ENCODE measurements at regions not wholly inside any gene's neighbourhood (a gene's known extent, or its start where the extent isn't known, plus 50 kb on each side); places are given as distances from the start of the nearest gene placed in this dataset.

DNA sequence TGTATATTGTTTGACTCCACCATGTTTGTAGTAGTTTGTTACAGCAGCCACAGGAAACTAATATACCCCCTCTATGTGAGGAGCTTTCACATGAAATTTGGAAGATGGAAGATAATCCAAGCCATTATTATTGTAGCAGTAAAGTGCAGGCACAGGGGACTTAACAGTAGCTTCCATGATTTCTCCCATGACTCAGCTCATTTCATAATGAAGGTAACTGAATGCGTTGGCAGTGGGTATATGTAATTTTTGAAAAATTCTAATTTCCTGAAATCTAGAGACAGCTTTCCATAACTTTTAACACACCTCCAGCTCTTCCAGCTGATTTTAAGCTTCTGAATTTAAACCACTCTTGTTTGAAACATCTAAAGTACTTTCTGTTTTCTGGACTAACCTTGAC is 181.2 kb downstream of the NR4A2 start:
- no peaks in the 10 kb centered on the region for H4K20me1 ChIP-seq (ENCODE audit: insufficient read depth, low read length, poor library complexity, severe bottlenecking)
- TF ChIP-seq, protein P1, sequence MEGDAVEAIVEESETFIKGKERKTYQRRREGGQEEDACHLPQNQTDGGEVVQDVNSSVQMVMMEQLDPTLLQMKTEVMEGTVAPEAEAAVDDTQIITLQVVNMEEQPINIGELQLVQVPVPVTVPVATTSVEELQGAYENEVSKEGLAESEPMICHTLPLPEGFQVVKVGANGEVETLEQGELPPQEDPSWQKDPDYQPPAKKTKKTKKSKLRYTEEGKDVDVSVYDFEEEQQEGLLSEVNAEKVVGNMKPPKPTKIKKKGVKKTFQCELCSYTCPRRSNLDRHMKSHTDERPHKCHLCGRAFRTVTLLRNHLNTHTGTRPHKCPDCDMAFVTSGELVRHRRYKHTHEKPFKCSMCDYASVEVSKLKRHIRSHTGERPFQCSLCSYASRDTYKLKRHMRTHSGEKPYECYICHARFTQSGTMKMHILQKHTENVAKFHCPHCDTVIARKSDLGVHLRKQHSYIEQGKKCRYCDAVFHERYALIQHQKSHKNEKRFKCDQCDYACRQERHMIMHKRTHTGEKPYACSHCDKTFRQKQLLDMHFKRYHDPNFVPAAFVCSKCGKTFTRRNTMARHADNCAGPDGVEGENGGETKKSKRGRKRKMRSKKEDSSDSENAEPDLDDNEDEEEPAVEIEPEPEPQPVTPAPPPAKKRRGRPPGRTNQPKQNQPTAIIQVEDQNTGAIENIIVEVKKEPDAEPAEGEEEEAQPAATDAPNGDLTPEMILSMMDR (conservative IDR thresholded peaks at IDR 0.05; ENCODE audit: low read length) = no peak
- no peak for TF ChIP-seq EZH2phosphoT487 (IDR thresholded peaks at IDR 0.05; ENCODE audit: borderline replicate concordance)
- no peaks in the 10 kb centered on the region for H3K9me2 ChIP-seq (replicated peaks; ENCODE audit: low read depth, low read length)
- no peaks in the 10 kb centered on the region for H3K4me1 ChIP-seq (ENCODE audit: insufficient read depth, low read length, poor library complexity, severe bottlenecking)
- H3K79me2 ChIP-seq (ENCODE audit: insufficient read depth, low read length) = no peaks in the 10 kb centered on the region
- no peaks in the 10 kb centered on the region for H3K27me3 ChIP-seq (ENCODE audit: insufficient read depth, low read length, poor library complexity, severe bottlenecking)
- H3F3A ChIP-seq (ENCODE audit: low read depth) = no peaks in the 10 kb centered on the region
- H3K36me3 ChIP-seq (ENCODE audit: insufficient read depth, low read length) = no peaks in the 10 kb centered on the region
- H3K9me3 ChIP-seq (ENCODE audit: insufficient read depth, low read depth, low read length) = no peaks in the 10 kb centered on the region
- H3K9ac ChIP-seq (ENCODE audit: low read depth, low read length, poor library complexity, severe bottlenecking) = no peak overlapping the region
- H3K4me2 ChIP-seq (ENCODE audit: low read depth, low read length, poor library complexity, severe bottlenecking) = no peak overlapping the region
- H2AFZ ChIP-seq (ENCODE audit: low read length) = no peak overlapping the region
- no peak overlapping the region for H3K4me3 ChIP-seq (ENCODE audit: low read length, poor library complexity, severe bottlenecking)

DNA sequence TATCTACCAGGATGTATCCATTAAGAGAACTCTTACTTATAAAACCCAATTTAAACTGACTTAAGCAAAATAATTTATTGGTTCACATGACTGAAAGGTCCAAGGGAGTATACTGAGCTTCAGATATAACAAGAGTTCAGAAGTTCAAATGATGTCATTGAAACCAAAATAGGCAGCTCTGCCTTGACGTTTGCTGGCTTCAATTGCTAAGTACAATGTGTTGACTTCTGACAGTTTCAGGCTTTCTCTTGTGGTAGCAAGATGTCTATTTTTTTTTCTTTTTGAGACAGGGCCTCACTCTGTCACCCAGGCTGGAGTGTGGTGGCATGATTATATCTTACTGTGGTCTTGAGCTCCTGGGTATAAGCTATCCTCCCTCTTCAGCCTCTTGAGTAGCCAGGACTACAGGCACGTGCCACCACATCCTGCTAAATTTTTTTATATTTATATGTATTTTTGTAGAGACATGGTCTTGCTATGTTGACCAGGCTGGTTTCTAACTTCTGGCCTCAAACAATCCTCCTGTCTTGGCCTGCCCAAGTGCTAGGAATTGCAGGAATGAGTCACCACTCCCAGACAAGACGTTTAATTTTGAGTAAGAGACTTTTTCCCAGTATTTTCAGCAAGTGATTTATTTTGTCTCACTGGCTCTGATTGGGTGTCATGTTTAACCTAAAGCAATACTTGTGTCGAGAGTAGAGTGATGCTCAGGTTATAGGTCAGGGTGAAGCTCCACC is 184.8 kb downstream of the NR4A2 start:
- Histone ChIP-seq H2AFZ (ENCODE audit: low read length) (no peak overlapping the region), H3K27me3 (ENCODE audit: insufficient read depth, low read length, poor library complexity, severe bottlenecking) (no peaks in the 10 kb centered on the region), H3K36me3 (ENCODE audit: insufficient read depth, low read length) (no peaks in the 10 kb centered on the region), H3F3A (ENCODE audit: low read depth) (no peaks in the 10 kb centered on the region), H4K20me1 (ENCODE audit: insufficient read depth, low read length, poor library complexity, severe bottlenecking) (no peaks in the 10 kb centered on the region), H3K79me2 (ENCODE audit: insufficient read depth, low read length) (no peaks in the 10 kb centered on the region), H3K9me3 (ENCODE audit: insufficient read depth, low read depth, low read length) (no peaks in the 10 kb centered on the region), H3K9me2 (replicated peaks; ENCODE audit: low read depth, low read length) (no peaks in the 10 kb centered on the region), H3K9ac (ENCODE audit: low read depth, low read length, poor library complexity, severe bottlenecking) (no peak overlapping the region), H3K4me3 (ENCODE audit: low read length, poor library complexity, severe bottlenecking) (no peak overlapping the region), H3K4me2 (ENCODE audit: low read depth, low read length, poor library complexity, severe bottlenecking) (no peak overlapping the region), H3K4me1 (ENCODE audit: insufficient read depth, low read length, poor library complexity, severe bottlenecking) (no peaks in the 10 kb centered on the region)
- TF ChIP-seq EZH2phosphoT487 (IDR thresholded peaks at IDR 0.05; ENCODE audit: borderline replicate concordance) = no peak
- TF ChIP-seq, protein P1 (conservative IDR thresholded peaks at IDR 0.05; ENCODE audit: low read length) = no peak

DNA sequence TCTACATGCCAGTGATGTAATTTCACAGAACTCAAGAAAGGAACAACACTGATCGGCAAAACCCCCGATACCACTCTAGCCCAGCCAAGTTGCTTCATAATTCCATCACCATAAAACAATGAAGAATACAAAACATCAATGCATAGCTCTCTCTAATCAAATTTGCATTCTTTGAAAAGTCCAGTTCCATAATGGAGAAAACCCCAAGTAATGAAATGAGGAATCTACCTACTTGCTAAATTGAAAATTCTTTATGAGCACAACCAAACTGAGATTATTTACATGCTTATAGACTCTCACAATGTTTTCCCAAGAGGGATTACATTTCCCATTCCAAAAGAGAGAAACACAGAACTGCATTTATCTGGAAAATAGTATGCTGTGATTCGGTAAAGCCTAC is 186.5 kb downstream of the NR4A2 start:
- Histone ChIP-seq H3K9me3 (ENCODE audit: insufficient read depth, low read depth, low read length) (no peaks in the 10 kb centered on the region), H3K36me3 (ENCODE audit: insufficient read depth, low read length) (no peaks in the 10 kb centered on the region), H3K79me2 (ENCODE audit: insufficient read depth, low read length) (no peaks in the 10 kb centered on the region), H2AFZ (ENCODE audit: low read length) (no peak overlapping the region), H3K9me2 (replicated peaks; ENCODE audit: low read depth, low read length) (no peaks in the 10 kb centered on the region), H4K20me1 (ENCODE audit: insufficient read depth, low read length, poor library complexity, severe bottlenecking) (no peaks in the 10 kb centered on the region), H3K4me3 (ENCODE audit: low read length, poor library complexity, severe bottlenecking) (no peak overlapping the region), H3K9ac (ENCODE audit: low read depth, low read length, poor library complexity, severe bottlenecking) (no peak overlapping the region), H3K4me2 (ENCODE audit: low read depth, low read length, poor library complexity, severe bottlenecking) (no peak overlapping the region), H3K27me3 (ENCODE audit: insufficient read depth, low read length, poor library complexity, severe bottlenecking) (no peaks in the 10 kb centered on the region), H3F3A (ENCODE audit: low read depth) (no peaks in the 10 kb centered on the region), H3K4me1 (ENCODE audit: insufficient read depth, low read length, poor library complexity, severe bottlenecking) (no peaks in the 10 kb centered on the region)
- TF ChIP-seq, protein P1 (conservative IDR thresholded peaks at IDR 0.05; ENCODE audit: low read length) = no peak
- no peak for TF ChIP-seq EZH2phosphoT487 (IDR thresholded peaks at IDR 0.05; ENCODE audit: borderline replicate concordance)
